DMS79 treated with DMSO at 0.1 percent for 48 hours (cell line): ENCODE measurements at regions not wholly inside any gene's neighbourhood (a gene's known extent, or its start where the extent isn't known, plus 50 kb on each side); places are given as distances from the start of the nearest gene placed in this dataset.
"Not testable (repeated sequence)": the region's sequence is repeated elsewhere in the genome, so short reads cannot be mapped to it uniquely, and the experiment has no call there.

Experiments
- DNase-seq: peaks from one replicate; lab custom pipeline; 2025; lab: John Stamatoyannopoulos, UW

DNA sequence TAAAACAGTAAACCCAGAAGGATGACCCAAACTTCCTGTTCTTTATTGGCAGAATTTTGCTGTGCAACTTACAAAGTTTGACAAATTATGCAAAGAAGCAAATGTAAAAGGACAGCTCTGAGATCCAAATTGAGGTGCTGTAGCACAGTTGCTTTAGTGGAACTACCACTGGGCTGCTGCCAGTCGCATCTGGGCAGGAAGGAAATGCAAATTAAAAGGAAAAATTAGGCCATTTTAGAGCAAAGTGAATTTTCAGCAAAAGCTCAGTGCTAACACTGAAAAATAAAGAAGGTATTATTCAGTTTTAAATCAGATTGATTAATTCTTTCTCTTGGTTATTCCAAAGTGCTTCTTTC is 104.5 kb downstream of the ZMAT3 start:
- DNase-seq, result no peak

DNA sequence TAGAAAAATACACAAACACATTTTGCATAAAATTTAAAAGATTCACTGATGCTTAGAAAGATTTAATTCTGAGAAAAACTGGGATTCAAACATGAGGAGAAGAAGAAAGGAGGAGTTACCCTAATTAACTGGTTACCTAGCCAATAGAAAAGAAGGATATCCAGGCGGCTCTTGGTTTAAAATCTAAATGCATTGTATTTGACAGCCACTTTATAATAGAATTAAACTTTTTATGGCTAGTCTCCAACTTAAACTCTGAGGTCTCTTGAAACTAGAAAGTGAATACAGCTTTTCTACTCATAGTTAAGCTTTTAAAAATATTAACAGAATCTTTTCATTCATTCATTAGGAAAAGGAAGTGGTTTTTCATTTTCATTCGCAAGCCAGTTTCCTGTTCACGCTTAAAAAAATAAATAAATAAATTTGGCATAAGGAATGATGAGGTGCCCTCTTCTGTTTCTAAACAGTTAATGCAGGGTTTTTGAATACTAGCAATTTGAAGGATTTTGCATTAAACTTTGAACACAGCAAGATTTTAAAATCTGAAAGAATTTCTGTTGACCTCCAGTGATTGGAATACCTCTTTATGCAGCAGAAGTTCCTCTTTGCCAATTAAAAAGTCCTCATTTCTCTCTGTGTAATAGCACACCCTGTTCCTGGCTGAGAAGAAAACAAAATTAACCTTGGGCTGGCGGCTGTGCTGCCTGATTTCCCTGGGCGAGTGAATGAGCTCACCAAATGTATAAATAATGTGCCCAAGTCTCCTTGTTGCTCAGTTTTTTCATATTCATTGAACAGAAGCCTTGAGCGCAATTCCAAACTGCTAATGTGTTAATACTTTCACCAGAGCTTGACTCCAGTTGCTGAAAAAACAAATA is 105.1 kb downstream of the ZMAT3 start:
- DNase-seq, result peak; percentile 3

DNA sequence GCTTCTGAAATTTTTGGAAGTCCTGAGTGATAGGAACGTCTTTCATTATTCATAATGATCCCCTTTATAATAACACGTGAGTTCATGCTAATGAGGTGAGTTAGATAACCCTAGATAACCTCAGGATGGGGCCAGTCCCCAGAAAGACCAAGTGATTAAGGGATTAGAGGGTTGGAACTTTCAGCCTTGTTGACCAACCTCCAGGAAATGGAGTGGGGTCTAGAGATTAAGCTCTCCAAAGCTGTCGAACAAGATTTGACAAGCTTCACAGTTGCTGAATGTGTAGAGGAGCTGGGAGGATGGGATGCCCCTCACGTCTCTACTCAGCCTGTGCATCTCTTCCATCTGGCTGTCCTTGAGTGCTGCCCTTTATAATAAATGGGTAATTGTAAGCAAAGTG is 107.1 kb downstream of the ZMAT3 start:
- no peak for DNase-seq

DNA sequence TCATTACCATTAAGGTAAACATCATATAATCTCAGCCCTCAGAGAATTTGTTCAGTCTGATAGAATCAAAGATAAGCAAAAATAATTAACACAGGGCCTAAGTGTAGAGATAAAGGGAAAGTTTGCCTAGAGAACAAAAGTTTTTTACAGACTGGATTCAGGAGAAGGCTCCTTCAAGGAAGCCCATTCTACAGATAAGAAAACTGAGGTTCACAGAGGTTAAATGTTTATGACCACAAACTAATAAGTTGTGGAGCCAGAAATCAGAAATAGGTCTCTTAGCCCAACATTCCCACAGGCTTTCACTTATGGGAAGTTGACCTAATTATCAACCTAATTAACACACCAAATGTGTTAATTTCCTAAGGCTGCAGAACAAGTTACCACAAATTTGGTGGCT is 110.7 kb downstream of the ZMAT3 start:
- no peak for DNase-seq

DNA sequence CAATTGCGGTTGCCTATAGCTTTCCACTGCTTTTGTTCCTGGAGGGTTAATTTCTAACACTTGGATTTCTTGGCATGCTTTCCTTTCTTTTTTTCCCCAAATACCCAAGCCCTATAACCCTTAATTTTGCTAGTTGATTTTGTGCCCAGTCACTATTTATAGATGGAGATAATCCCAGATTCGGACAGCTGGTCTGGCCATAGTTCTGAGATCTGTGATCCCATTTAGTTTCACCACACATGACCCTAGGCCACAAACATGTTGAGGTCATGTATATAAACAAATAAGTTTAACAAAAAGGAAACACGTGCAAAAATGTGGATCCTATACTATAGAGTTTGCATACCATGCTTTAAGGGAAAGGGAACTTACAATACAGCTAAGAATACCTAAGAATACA is 111.4 kb downstream of the ZMAT3 start:
- DNase-seq, result no peak

DNA sequence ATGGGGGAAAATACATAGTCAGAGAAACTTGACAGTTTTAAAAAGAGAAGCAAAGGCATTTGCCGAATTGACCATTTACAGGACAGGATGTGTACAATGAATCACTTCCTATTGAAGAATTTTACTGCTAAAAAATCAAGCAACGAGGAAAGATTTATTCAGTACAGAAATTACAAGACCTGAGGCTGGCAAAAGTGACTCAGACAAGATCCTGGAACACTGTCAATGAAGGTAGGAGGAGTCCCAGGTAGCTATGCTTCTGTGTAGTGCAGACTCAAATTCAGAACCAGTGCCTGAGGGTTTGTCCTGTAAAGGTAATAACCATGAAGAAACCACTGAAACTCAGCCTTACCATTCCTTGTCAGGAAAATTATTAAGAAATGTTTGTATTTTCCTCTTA is 120.9 kb downstream of the ZMAT3 start:
- no peak for DNase-seq

DNA sequence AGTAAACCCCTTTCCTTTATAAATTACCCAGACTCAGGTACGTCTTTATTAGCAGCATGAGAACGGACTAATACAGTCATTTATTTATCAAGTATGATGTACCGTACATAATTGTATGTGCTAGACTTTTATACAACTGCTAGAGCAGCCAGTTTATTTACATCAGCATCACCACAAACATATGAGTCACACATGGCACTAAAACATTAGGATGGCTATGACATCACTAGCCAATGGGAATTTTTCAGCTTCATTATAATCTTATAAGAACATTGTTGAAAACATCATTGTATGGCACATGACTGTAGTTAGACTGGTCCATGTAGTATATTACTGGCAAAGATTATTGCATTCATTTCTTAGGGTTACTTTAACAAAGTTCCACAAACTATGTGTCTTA is 121.7 kb downstream of the ZMAT3 start:
- no peak for DNase-seq

DNA sequence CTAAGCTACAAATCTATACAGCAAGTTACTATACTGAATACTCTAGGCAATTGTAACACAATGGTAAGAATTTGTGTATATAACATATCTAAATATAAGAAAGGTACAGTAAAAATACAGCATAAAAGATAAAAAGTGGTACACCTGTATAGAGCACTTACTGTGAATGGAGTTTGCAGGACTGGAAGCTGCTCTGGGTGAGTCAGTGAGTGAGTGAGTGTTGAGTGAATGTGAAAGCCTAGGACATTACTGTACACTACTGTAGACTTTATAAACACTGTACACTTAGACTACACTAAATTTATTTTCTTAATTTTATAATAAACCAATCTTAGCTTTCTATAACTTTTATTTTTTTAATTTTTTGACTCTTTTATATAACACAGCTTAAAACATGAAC is 123.1 kb downstream of the ZMAT3 start:
- DNase-seq, result no peak

DNA sequence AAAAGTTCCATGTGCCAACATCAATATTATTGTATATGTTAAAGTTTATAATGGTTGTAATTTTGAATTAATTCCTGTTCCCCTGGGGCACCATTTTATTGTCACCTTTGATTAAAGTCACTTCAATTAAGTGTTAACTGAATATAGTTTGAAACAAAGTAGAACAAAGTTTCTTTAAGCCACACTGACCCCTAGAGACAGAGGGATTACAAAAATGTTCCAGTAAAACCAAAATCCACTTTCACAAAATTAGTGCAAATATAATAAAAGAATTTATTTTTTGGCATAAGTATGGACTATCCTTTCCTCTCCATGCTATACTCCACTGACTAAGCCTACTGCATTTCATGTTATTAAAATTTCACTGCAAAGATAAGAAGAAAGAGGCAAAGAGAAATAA is 123.9 kb downstream of the ZMAT3 start:
- no peak for DNase-seq

DNA sequence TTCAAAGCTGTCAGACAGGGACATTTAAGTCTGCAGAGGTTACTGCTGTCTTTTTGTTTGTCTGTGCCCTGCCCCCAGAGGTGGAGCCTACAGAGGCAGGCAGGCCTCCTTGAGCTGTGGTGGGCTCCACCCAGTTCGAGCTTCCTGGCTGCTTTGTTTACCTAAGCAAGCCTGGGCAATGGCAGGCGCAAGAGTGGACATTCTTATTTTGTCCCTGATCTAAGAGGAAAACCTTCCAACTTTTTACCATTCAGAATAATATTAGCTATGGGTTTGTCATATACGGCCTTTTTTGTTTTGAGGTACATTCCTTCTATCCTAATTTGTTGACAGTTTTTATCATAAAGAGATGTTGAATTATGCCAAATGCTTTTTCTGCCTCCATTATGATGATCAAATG is 129.3 kb downstream of the ZMAT3 start:
- not testable (repeated sequence) for DNase-seq

DNA sequence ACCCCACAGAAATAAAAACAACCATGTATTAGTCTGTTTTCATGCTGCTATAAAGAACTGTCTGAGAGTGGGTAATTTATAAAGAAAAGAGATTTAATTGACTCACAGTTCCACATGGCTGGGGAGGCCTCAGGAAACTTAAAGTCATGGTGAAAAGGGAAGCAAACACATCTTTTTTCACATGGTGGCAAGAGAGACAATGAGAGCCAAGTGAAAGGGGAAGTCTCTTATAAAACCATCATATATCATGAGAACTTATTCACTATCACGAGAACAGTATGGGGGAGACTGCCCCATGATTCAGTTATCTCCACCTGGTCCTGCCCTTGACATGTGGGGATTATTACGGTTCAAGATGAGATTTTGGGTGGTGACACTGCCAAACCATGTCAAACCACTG is 141.5 kb downstream of the ZMAT3 start:
- DNase-seq, result no peak

DNA sequence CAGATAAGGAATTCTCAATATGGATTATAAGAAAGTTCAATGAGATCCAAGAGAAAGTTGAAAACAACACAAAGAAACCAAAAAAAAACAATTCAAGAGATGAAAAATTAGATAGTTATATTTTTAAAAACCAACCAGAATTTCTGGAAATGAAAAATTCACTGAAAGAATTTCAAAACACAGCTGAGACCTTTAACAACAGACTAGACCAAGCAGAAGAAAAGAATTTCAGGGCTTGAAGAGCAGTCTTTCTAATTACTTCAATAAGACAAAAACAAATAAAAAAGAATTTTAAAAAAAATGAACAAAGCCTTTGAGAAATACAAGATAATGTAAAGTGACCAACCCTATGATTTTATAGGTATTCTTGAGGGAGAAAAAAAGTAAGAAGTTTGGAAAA is 155.4 kb downstream of the ZMAT3 start:
- DNase-seq, result no peak

DNA sequence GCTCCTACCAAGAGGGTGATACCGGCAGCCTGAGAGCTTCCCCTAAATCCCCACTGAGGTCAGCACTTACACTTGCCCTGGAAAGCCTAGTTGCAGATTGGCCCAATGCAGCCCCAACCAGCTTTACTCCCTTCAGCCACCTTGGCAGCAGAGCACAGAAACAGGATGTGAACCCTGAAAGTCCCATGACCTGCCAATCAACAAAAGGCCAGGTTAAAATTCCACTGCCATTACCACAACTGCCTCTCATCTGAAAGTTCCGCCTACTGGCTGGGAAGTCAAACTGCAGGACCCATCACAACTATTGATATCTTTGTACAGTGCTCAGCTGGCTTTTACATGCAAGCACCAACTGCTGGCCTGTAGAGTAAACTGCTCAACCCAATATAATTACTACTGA is 156.2 kb downstream of the ZMAT3 start:
- DNase-seq, result no peak

DNA sequence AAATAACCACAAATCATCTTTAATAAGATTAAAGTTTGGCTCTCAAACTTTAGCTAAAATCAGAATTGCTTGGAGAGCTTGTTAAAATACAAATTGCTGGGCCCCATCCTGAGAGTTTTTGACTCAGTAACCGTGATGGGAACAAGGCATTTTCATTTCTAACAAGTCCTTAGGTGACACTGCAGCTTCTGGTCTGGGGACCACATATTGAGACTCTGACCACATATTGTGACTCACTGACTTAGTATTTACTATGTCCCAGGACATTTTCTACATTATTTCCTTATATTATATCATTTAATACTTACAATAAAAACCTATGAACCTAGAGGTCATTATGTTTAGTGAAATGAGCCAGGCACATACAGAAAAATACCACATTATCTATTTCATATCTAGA is 164.5 kb downstream of the ZMAT3 start:
- no peak for DNase-seq

DNA sequence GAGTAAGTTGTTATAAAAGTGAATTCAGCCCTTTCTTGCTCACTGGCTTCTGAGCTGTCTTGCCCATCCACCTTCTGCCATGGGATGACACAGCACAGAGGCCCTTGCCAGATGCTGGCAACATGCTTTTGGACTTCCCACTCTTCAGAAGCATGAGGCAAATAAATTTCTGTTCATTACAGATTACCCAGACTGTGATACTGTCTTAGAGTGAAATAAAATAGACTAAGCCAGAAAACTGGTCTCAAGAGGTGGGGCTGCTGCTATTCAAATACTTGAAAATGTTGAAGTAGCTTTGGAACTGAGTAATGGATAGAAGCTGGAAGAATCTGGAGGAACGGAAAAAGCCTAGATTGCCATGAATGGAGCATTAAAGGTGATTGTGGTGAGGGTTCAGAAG is 170.4 kb downstream of the ZMAT3 start:
- DNase-seq, result peak; percentile 12

DNA sequence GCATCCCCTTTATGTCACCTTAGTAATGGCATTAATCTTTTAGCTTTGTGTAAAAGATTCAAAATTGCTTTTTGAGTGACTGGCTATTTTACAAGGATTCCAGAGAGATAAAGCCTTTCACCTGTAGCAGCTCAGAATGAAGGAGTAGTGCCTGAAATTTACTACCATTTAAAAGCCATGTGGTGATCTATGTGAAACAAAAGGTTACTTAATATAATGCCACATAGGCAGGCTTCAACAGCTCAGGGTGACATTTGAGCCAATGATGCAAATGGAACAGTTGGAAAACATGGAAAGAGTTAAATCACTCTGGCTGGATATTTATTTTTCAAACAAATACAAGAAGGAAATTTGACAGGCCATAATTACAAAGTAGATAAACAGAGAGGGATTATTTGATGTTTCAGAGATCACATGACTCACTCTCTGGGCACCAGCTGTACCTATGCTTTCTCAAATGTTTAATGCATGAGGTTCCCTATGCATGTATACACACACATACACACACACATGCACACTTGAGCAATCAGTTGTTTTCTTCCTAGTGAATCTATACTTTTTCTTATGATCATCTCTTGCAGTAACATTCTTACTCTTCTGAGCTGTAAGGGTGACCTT is 171.5 kb downstream of the ZMAT3 start:
- no peak for DNase-seq

DNA sequence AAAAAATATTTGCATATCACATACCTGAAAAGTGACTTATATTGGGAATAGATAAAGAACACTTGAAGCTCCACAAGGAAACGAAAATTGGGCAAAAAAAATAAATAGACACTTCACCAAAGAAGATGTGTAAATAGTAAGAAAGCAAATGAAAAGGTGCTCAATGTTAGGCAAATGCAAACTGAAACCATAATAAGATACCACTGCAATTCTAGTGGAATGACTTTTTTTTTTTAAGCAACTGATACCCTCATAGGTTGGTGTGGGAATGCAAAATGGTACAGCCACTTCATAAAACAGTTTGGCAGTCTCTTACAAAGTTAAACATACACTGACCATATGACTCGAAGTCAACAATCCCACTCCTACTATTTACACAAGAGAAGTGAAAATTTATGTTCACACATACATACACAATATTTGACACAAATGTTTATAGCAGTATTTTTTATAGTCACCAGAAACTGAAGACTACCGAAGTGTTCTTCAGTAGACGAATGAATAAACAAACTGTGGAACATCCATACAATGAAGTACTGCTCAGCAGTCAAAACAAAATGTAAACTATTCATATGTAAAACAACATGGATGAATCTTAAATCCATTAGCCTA is 176.3 kb downstream of the ZMAT3 start:
- no peak for DNase-seq
